NCI-H510A (cell line): ENCODE measurements at regions not wholly inside any gene's neighbourhood (a gene's known extent, or its start where the extent isn't known, plus 50 kb on each side); places are given as distances from the start of the nearest gene placed in this dataset.

ENCODE experiments used
- DNase-seq: peaks from one replicate; lab custom pipeline; 2025; lab: John Stamatoyannopoulos, UW

- no peak for DNase-seq
Measured at GRCh38 chr12:119245904-119246494, 67.3 kb downstream of the HSPB8 start.

DNA sequence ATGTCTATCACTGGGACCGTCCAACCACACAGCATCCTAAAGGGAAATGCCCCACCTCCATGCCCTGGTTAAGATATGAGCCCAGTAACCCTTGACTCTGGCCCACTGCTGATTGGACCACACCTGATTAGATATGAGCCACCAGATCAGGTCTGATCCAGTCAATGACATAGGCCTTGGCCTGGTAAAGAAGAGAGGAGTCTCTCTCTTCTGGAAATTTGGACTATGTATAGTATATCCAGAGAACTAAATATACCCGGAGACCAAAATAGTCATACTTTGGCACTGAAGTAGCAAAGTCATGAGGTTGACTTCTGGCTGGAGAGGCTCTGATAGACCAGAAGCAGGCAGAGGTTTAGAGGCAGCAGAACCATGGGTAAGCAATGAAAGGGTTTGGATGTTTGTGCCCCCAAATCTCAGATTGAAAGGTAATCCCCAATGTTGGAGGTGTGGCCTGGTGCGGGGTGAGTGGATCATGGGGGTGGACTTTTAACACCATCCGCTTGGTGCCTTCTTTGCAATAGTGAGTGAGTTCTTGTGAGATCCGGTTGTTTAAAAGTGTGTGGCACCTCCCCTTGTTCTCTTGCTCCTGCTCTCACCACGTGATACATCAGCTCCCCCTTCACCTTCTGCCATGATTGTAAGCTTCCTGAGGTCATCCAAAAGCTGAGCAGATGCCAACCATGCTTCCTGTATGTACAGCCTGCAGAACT, 68.4 kb downstream of the HSPB8 start:
- no peak for DNase-seq

DNA sequence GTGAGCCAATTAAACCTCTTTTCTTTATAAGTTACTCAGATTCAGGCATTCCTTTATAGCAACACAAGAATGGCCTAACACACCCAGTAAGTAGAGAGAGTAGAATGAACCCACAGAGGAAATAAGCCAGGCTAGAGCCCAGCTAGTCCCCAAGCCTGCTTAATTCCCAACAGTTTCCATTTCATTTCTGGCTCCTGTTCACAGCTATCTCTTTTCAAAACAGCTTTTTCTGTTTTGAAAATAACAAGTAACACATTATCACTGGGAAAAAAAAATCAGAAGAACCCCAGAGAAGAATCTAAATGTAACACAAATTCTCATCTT, 69.0 kb downstream of the HSPB8 start:
- DNase-seq: no peak

- no peak for DNase-seq
Measured at GRCh38 chr12:119249383-119250155, 70.8 kb downstream of the HSPB8 start.

DNA sequence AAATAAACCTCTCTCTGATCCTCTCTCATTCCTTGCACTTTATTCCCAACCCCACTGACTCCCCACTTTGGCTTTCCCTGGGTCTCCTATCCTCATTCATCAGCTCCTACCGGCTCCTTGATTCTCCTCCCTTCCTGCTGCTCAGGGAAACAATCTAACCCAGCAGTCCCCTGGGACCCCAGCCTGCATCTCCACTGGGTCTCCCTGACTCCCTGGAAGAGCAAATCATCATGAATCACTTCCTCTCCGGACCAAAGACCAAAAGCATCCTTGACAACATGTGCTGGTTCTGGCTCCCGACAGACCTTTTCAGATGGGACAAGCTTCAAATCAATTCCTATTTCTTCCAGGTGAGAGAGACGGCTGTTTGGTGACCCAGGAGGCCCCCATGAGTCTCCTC, 76.6 kb downstream of the HSPB8 start:
- DNase-seq: no peak

DNA sequence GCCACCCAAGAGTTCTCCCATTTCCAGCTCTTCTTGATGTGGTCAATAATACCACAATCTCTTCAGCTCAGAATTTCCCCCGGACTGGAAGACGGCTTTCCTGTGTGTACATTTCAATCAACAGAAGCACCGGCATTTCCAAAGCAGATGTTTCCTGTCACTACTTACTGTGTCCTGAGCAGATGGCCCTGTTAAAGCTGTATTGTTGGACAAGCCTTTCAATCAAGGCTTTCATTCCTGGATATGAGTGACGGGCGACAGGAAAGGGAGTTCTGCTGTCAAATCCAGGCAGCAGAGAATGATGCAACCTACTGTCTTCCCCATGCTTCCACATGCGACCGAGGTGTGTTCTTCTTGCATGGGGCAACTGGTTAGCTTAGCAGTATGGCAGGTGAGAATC, 76.4 kb upstream of the CCDC60 start:
- peak; percentile 66 for DNase-seq

- no peak for DNase-seq
Measured at GRCh38 chr12:119258556-119258955, 76.0 kb upstream of the CCDC60 start.

- no peak for DNase-seq
Measured at GRCh38 chr12:119259484-119259883, 75.0 kb upstream of the CCDC60 start.

DNA sequence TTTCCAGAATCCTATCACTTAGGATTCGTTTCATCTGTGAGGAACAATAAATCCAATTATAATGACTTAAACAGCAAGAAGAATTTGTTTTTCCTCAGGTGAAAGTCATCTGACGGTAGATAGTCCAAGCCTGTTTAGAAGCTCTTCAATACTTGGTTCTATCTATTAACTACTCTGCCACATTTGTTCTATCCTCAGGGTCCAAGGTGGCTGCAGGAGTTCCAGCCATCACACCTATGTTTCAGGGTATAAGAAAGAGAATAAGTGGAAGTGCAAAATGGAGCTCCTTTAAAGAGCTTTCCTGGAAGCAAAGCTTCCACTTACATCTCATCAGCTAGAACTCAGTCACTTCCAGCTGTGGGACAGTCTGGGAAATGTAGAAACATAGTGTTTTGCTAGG, 72.1 kb upstream of the CCDC60 start:
- no peak for DNase-seq

DNA sequence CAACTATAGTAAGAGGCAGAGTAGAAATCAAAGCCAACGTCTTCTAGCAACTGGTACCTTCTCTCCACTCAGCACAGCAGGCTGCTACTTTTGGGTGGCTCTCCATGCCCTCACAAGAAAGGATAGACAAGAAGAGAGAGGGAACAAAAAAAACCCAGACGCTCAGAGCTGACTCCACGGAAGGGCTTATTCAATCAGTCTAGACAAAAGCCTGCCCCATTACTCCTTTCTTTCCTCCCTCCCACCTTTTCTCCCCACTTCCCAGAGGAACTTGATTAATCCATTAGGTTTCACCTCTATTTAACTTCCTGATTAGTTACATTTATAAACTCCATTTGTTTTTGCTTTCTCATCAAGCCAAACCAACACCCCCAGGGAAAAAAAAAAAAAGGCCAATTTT, 71.1 kb upstream of the CCDC60 start:
- no peak for DNase-seq

DNA sequence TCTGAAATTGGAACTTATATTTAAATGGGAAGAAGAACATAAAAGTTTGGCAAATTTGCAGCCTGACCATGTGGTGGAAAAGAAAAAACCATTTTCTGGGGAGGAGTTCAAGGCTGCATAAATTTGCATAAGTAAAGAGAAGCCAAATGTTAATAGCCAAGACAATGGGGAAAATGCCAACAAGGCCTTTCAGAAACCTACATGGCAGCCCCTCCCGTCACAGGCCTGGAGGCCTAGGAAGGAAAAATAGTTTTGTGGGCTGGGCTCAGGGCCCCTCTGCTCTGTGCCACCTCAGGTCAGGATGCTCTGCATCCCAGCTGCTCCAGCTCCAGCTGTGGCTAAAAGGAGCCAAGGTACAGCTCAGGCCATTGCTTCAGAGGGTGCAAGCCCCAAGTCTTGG, 67.6 kb upstream of the CCDC60 start:
- no peak for DNase-seq

- no peak for DNase-seq
Measured at GRCh38 chr12:119274636-119275065, 59.9 kb upstream of the CCDC60 start.

DNA sequence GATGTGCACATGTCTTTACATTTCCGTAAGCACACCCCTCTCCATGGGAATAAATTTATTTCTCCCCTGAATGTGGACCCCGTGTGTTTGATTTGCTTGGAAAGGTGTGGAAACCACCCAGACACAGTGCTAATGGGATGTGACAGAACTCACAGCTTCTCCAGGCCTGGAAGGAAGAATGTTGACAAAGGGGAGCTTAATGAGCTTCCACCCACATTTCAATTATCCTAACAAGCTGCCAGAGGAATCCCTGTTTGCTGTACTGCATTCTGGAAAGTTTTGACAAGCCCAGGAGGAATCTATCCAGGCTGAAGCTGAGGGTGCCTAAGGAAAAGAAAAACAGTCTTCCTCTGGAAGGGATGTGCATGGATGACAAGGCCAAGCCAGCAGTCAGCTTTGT, 51.2 kb upstream of the CCDC60 start:
- DNase-seq: no peak
